BLaER1 (cell line): ENCODE measurements at regions not wholly inside any gene's neighbourhood (a gene's known extent, or its start where the extent isn't known, plus 50 kb on each side); places are given as distances from the start of the nearest gene placed in this dataset.

Experiments
- H3K27ac ChIP-seq: shearing (Covaris generic); formaldehyde crosslinking; 2 replicates; pipeline ENCODE4 v1.8.1; 2022
- H3K27me3 ChIP-seq: shearing (Covaris generic); formaldehyde crosslinking; 2 replicates; pipeline ENCODE4 v1.8.1; 2022
- H3K36me3 ChIP-seq: shearing (Covaris generic); formaldehyde crosslinking; 2 replicates; pipeline ENCODE4 v1.8.1; 2022
- H3K4me1 ChIP-seq: shearing (Covaris generic); formaldehyde crosslinking; 2 replicates; pipeline ENCODE4 v1.8.1; 2022
- H3K4me2 ChIP-seq: shearing (Covaris generic); formaldehyde crosslinking; 2 replicates; pipeline ENCODE4 v1.8.1; 2022
- H3K4me3 ChIP-seq: shearing (Covaris generic); formaldehyde crosslinking; 2 replicates; pipeline ENCODE4 v1.8.1; 2022
- H3K9ac ChIP-seq: shearing (Covaris generic); formaldehyde crosslinking; 2 replicates; pipeline ENCODE4 v1.8.1; 2022
- H3K9me3 ChIP-seq: shearing (Covaris generic); formaldehyde crosslinking; 2 replicates; pipeline ENCODE4 v1.8.1; 2022
- H4K20me1 ChIP-seq: shearing (Covaris generic); formaldehyde crosslinking; 2 replicates; pipeline ENCODE4 v1.8.1; 2022
- Cebpa-rat ChIP-seq: shearing (Covaris generic); IDR thresholded peaks from 2 replicates; pipeline ENCODE4 v1.8.1; 2022

DNA sequence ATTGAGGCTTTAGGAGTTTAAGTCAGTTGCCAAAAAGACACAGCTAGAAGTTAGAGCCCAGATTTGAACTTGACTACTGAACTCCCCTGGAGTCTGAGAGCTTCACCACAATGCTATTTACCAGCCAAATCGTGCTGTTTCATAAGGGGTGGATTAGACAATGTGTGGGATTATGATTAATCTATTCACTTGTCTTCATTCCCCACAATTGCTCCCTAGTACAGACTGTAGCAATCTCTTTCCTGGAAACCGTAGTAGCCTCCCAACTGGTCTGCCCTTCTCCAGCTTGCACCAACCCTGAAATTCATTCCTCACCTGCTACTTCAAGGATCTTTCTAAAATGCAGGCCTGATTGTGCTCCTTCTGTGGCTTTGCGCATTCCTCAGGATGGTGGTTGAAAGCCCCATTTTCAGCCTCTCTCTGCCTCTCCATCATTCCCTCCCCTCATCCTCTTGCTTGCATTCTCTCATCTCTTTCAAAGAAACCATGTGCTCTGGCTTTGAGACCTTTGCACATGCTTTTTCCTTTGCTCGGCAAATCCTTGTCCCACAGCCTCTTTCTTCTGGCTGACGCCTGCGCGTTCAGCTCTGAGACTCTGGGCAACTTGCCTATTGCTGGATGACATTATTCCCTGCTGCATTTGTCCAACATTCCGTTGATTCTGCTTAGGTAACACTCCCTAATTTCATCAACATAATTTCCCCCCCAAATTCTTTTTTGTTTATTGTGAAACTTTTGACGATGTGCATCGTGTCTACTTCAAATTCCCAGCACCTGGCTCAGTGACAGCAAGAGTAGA lies 145.1 kb downstream of the ADRA2A start:
- no peaks in the 10 kb centered on the region for H4K20me1 ChIP-seq
- no peaks in the 10 kb centered on the region for H3K27me3 ChIP-seq
- H3K36me3 ChIP-seq, result no peaks in the 10 kb centered on the region
- no peak overlapping the region for H3K9ac ChIP-seq
- TF ChIP-seq Cebpa-rat, result no peak
- H3K4me2 ChIP-seq, result no peak overlapping the region
- no peaks in the 10 kb centered on the region for H3K9me3 ChIP-seq
- H3K4me3 ChIP-seq, result no peak overlapping the region
- no peaks in the 10 kb centered on the region for H3K4me1 ChIP-seq
- H3K27ac ChIP-seq, result no peak overlapping the region

GRCh38 chr10:111222961-111223360 lies 146.1 kb downstream of the ADRA2A start:
- no peak for TF ChIP-seq Cebpa-rat

GRCh38 chr10:111231779-111232178 lies 154.9 kb downstream of the ADRA2A start:
- no peaks in the 10 kb centered on the region for H3K36me3 ChIP-seq
- H3K9me3 ChIP-seq, result no peaks in the 10 kb centered on the region
- no peak overlapping the region for H3K4me2 ChIP-seq
- H3K9ac ChIP-seq, result no peak overlapping the region
- no peak overlapping the region for H3K4me3 ChIP-seq
- TF ChIP-seq Cebpa-rat, result no peak
- H3K27ac ChIP-seq, result no peak overlapping the region
- H3K27me3 ChIP-seq, result no peaks in the 10 kb centered on the region
- H4K20me1 ChIP-seq, result no peaks in the 10 kb centered on the region
- no peaks in the 10 kb centered on the region for H3K4me1 ChIP-seq

More at GRCh38 chr10:111222961-111223360, 146.1 kb downstream of the ADRA2A start:
- no peak overlapping the region for H3K9ac ChIP-seq
- H3K27me3 ChIP-seq, result no peaks in the 10 kb centered on the region
- no peaks in the 10 kb centered on the region for H3K36me3 ChIP-seq
- no peak overlapping the region for H3K4me2 ChIP-seq
- no peak overlapping the region for H3K4me3 ChIP-seq
- no peaks in the 10 kb centered on the region for H3K4me1 ChIP-seq
- H4K20me1 ChIP-seq, result no peaks in the 10 kb centered on the region
- no peak overlapping the region for H3K27ac ChIP-seq
- H3K9me3 ChIP-seq, result no peaks in the 10 kb centered on the region

DNA sequence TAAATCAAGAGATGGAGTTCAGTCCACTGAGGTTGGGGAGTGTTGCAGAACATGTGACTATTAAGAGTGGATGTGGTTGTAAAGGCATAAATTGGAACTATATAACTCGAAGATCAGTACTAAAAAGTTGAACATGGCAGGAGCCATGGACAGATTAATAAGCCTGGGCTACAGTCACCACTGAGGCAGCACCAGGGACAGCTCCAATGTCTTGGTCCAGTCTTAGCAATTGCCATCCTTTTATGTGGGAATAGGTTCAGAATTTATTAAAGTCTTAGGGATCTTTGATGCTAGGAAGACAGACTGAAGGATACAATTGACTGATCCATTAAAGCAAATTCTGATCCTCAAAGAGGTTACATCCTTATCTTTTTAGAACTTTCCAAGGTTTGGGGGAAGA lies 156.6 kb downstream of the ADRA2A start:
- Histone ChIP-seq H4K20me1 (no peaks in the 10 kb centered on the region), H3K27ac (no peak overlapping the region), H3K9ac (no peak overlapping the region), H3K36me3 (no peaks in the 10 kb centered on the region), H3K4me1 (peaks cover 6% of the 10 kb centered on the region; the same call in 1 of the 2 replicates), H3K9me3 (no peaks in the 10 kb centered on the region), H3K4me2 (no peak overlapping the region), H3K4me3 (no peak overlapping the region), H3K27me3 (no peaks in the 10 kb centered on the region)
- TF ChIP-seq Cebpa-rat, result no peak

GRCh38 chr10:111234234-111234913 lies 157.5 kb downstream of the ADRA2A start:
- peaks cover 10% of the 10 kb centered on the region; the same call in 1 of the 2 replicates for H3K4me1 ChIP-seq

GRCh38 chr10:111234914-111235302 lies 158.1 kb downstream of the ADRA2A start:
- no peak for TF ChIP-seq Cebpa-rat
- H4K20me1 ChIP-seq, result no peaks in the 10 kb centered on the region
- H3K9me3 ChIP-seq, result no peaks in the 10 kb centered on the region
- H3K4me3 ChIP-seq, result no peak overlapping the region
- no peak overlapping the region for H3K4me2 ChIP-seq
- H3K27me3 ChIP-seq, result no peaks in the 10 kb centered on the region
- peaks cover 10% of the 10 kb centered on the region; the same call in 1 of the 2 replicates for H3K4me1 ChIP-seq
- H3K36me3 ChIP-seq, result no peaks in the 10 kb centered on the region
- H3K27ac ChIP-seq, result no peak overlapping the region
- no peak overlapping the region for H3K9ac ChIP-seq

More at GRCh38 chr10:111234234-111234913, 157.5 kb downstream of the ADRA2A start:
- H3K4me2 ChIP-seq, result no peak overlapping the region
- no peak for TF ChIP-seq Cebpa-rat
- no peak overlapping the region for H3K4me3 ChIP-seq
- H3K36me3 ChIP-seq, result no peaks in the 10 kb centered on the region
- H3K9me3 ChIP-seq, result no peaks in the 10 kb centered on the region
- no peak overlapping the region for H3K27ac ChIP-seq
- no peaks in the 10 kb centered on the region for H3K27me3 ChIP-seq
- H4K20me1 ChIP-seq, result no peaks in the 10 kb centered on the region
- H3K9ac ChIP-seq, result no peak overlapping the region

- Histone ChIP-seq H3K27me3 (no peaks in the 10 kb centered on the region), H3K9ac (no peak overlapping the region), H3K4me1 (peaks cover 10% of the 10 kb centered on the region; the same call in 1 of the 2 replicates), H3K27ac (no peak overlapping the region), H3K36me3 (no peaks in the 10 kb centered on the region), H3K9me3 (no peaks in the 10 kb centered on the region), H4K20me1 (no peaks in the 10 kb centered on the region), H3K4me2 (no peak overlapping the region), H3K4me3 (no peak overlapping the region)
- no peak for TF ChIP-seq Cebpa-rat
Measured at GRCh38 chr10:111240348-111240747, 163.5 kb downstream of the ADRA2A start.

DNA sequence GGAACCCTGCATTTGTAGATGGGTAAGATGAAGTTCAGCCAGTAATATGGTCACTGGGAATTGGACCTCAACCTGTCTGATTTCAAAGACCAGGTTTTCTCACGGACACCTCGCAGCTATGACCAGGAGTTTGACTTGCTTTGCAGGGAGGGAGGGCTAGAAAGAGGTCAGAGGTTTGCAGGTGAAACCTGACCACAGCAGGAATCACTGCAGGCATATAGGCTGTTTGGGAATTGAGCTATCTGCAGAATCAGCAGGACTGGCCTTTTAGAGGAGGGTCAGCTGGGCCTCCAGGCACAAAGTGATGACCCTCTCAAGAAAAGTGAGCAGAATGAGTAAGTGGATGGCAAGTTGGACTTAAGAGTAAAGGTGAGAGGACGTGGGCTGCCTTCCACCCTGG lies 166.3 kb downstream of the ADRA2A start:
- Histone ChIP-seq H3K9ac (no peak overlapping the region), H3K4me1 (peaks cover 7% of the 10 kb centered on the region; the same call in 1 of the 2 replicates), H3K27ac (no peak overlapping the region), H4K20me1 (no peaks in the 10 kb centered on the region), H3K4me2 (no peak overlapping the region), H3K9me3 (no peaks in the 10 kb centered on the region), H3K4me3 (no peak overlapping the region), H3K36me3 (no peaks in the 10 kb centered on the region), H3K27me3 (no peaks in the 10 kb centered on the region)
- TF ChIP-seq Cebpa-rat, result no peak

- TF ChIP-seq Cebpa-rat, result no peak
- H3K4me3 ChIP-seq, result no peak overlapping the region
- H3K9me3 ChIP-seq, result no peaks in the 10 kb centered on the region
- H3K4me1 ChIP-seq, result no peaks in the 10 kb centered on the region
- no peaks in the 10 kb centered on the region for H3K27me3 ChIP-seq
- H3K36me3 ChIP-seq, result no peaks in the 10 kb centered on the region
- H3K27ac ChIP-seq, result no peak overlapping the region
- H4K20me1 ChIP-seq, result no peaks in the 10 kb centered on the region
- H3K4me2 ChIP-seq, result no peak overlapping the region
- no peak overlapping the region for H3K9ac ChIP-seq
Measured at GRCh38 chr10:111246136-111246535, 169.3 kb downstream of the ADRA2A start.

DNA sequence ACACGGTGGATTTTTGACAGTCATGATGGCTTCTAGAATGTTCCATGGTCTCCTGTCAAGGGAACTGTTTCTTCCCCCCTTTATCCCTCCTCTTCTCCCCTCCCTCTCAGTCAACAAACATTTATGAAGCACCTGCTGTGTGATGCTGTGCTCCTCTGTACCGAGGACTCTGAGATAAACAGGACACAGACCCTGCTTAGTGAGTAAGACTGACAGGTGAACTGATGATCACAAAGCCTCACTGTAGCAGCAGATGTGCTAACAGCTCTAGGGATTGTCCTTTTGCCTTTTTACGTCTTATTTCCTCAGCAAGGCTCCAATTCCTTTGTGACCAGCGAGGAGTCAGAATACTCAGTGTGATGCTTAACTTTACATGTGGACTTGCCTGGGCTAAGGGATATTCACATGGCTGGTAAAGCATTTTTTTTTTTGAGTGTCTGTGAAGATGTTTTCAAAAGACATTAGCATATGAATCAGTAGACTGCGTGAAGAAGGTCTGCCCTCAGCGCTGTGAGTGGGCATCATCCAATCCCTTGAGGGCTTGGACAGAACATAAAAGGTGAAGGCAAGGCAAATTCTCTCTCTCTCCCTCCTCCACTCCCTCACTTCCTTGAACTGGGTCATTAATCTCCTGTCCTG lies 170.1 kb downstream of the ADRA2A start:
- no peak overlapping the region for H3K9ac ChIP-seq
- H3K27ac ChIP-seq, result no peak overlapping the region
- H3K4me3 ChIP-seq, result no peak overlapping the region
- H3K4me2 ChIP-seq, result no peak overlapping the region
- no peak for TF ChIP-seq Cebpa-rat
- no peaks in the 10 kb centered on the region for H4K20me1 ChIP-seq
- no peaks in the 10 kb centered on the region for H3K36me3 ChIP-seq
- H3K27me3 ChIP-seq, result no peaks in the 10 kb centered on the region
- no peaks in the 10 kb centered on the region for H3K4me1 ChIP-seq
- H3K9me3 ChIP-seq, result no peaks in the 10 kb centered on the region
